Activated effector memory CD4-positive, alpha-beta T cell treated with anti-CD3 and anti-CD28 coated beads, Interleukin-2, amount 50 U/mL, for 16 hours (primary cell): ENCODE measurements at regions not wholly inside any gene's neighbourhood (a gene's known extent, or its start where the extent isn't known, plus 50 kb on each side); places are given as distances from the start of the nearest gene placed in this dataset.

Experiments used
- DNase-seq: peaks from one replicate; pipeline ENCODE4 v3.0.0-alpha.2; 2020

GRCh38 chr3:116849261-116849688 lies 139.7 kb downstream of the TUSC7 start:
- no peak for DNase-seq

GRCh38 chr3:116852803-116853202 lies 143.2 kb downstream of the TUSC7 start:
- no peak for DNase-seq

GRCh38 chr3:116863270-116863770 lies 153.7 kb downstream of the TUSC7 start:
- DNase-seq = no peak

- no peak for DNase-seq
Measured at GRCh38 chr3:116863822-116864589, 154.4 kb downstream of the TUSC7 start.

DNA sequence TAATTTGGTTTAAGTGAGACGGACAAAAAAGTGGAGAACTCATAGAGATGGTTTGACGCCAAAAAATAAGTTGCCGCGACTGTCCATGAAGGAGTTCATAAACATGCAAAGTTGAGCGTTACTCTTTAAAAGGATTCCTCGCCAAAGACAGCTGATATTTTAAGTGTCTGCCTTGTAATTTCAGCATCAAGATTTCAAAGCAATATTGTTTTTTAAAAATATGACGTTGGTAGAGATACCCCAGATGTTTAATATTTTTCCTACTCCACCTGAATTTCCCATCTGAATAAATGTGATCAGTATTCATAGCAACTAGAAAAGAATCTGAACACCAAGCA lies 155.0 kb downstream of the TUSC7 start:
- no peak for DNase-seq

GRCh38 chr3:116870379-116870778 lies 160.8 kb downstream of the TUSC7 start:
- DNase-seq = no peak

DNA sequence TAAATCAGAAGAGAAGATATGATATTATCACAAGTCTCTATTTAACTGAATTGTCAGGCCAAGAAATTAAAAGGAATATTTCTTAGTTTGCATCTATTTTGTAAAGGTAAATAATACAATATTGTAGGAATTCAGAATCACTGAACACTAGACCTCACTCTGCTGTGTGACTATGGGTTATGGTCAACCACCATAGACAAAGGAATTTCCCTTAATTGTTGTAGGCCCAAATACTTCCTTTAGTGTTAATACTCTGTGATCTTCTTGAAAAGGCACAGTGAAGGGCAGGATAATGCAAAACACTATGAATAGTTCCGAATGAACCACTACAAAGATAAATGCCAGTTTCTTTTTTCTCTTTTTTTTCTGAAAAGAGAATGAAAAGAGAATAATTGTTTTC lies 162.3 kb downstream of the TUSC7 start:
- DNase-seq = no peak

DNA sequence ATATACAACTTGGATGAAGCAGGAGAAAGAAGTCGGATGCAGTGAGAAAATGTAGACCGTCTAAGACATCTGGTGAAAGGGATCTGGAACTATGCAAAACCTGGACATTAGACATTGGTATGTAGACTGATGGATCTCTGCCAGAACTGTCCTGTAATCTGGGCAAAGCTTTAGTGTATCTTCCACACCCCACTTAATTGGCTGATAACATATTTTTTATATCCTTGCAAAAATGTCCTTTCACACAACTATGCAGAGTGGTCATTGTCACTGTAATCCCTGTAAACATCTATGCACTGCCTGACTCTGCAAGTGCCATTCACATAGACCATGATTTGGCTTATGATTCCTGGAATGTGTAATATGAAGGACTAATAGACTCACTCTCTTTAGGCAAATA lies 163.1 kb downstream of the TUSC7 start:
- no peak for DNase-seq

DNA sequence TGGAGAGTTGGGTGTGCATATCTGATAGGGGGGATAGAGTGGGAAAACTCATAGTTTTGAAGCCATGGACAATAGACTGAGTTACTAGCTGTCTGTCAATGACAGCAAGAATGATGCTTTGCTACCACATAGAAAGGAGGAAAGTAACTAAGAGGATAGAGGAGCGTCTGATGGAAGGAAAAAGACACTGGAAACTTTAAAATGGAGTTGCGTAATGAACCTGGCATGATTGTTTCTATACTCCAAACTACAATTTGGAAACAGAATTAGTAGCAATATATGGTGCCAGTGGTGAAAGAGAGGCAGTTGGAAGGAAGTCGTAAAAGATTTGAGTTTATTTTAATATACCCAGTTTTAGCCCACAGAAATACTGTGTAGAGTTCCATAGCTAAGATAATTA lies 163.6 kb downstream of the TUSC7 start:
- no peak for DNase-seq

- DNase-seq = no peak
Measured at GRCh38 chr3:116877968-116878367, 168.4 kb downstream of the TUSC7 start.

DNA sequence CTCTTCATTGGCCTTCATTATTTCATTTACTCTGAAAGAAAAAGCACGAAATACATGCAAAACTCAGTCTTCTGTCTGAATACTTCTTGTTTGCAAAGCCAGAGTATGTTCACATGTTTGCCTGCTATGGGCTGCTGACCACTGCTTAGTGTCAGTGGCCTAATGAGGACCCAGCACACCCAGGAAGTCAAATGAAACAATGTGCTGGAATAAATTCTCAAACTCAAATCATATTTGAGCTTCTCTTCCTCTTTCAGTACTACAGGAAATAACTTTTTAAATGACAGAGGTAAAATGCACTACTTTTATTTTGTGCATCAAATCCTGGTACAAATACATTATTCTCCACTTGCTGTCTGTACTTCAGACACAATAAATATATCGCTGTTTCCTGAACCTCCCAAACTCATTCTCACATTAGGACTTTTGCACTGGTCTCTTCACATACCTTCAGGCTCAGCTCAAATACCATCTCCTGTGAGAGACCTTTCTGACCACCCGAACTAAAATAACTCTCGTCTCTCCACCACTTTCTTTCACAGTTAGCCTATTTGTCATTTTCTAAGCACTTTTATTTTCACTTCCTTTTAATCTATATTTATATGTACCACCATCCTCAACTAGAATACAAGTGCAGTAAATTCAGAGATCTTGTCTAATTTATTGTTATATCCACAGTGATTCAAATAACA lies 176.8 kb downstream of the TUSC7 start:
- no peak for DNase-seq

- DNase-seq = no peak
Measured at GRCh38 chr3:116896116-116896515, 186.5 kb downstream of the TUSC7 start.

GRCh38 chr3:116897382-116897781 lies 187.8 kb downstream of the TUSC7 start:
- no peak for DNase-seq

DNA sequence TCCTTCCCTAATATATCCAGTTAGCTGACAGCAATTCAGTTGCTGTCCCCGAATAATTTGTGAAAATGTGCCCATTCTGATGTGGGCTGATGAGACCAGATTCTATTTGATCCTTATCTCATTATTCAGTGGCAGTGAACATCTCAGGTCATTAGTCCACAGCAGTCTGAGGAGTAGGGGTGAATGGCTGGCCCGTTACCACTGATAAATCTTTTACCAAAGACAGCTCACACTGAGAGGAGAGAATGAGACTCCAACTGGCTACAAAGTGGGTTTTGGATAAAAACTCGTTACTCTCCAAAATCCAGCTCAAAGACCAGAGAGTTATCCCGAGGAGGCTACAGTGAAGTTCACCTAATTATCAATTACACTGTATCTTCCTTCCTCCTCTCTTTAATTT lies 189.7 kb downstream of the TUSC7 start:
- DNase-seq = no peak

GRCh38 chr3:116905334-116905733 lies 195.8 kb downstream of the TUSC7 start:
- DNase-seq = no peak

GRCh38 chr3:116905794-116906193 lies 196.2 kb downstream of the TUSC7 start:
- DNase-seq = no peak

DNA sequence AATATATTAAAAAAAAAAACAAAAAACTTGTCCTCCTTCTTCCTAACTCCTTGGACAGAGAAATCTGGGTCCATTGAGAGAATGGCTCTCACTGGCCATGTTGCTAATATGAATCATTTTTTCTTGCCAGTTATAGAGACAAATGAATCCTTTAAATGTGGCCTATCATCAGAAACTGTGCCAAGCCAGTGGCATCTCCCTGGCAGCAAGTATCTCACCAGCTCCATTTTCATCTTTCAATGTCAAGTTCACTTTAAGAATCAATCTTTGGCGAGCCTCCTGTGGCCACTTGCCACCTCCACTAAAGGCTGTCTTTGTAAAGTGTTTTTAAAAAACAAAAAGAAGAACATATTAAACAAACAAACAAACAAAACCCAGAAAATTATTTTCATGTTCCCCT lies 202.5 kb downstream of the TUSC7 start:
- no peak for DNase-seq

DNA sequence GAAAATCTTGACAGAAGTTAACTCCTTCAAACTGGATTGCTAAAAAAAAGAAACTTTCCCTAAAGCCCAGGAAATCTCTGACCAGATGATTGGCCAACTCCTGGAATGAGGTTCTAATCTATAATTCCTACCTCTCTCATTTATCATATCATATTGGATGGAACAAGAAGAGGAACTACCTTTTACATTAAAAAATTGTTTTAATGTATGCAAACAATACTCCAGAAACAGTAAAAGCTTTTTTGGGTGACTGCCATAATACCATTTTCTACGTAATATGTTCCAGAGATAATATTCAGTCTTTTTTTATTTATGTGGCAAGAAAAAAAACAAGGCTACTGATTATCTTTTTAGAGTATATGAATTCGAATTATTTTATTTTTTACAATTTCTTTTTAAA lies 204.4 kb downstream of the TUSC7 start:
- no peak for DNase-seq

GRCh38 chr3:116916836-116917235 lies 207.3 kb downstream of the TUSC7 start:
- DNase-seq = no peak

DNA sequence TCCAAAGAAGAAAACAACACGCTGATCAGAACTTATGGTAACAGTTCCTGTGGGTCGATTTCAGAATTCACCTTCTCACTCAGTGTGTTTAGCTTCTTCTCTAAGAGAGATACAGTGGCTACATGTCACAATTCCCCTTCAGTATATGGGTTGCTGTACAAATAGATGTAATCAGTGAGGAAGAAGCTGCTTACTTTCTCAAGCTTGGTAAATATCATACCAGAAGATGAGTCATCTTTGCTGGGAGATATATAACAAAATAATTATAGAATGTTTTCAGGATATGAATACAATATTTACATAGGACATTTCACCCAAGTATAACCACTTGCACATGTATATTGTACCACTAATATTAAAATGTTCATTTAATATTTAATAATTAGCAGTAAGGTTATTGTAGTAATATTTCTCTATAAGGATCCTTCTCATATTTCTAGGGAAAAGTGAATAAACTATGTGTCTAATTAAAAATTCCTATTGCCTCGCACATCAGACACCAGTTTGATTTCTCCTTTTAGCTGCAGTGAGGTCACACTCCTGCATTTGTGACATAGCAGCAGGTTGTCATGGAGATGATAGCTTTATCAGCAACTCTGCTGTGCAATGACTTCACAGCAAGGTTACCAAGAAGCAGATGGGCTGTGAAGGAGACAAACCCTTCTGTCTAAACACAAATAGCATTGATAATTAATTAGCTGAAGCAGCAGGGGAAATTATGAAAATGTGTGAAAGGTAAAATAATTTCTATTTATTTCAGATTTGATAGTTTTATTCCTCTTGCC lies 211.4 kb downstream of the TUSC7 start:
- DNase-seq = no peak

- DNase-seq = no peak
Measured at GRCh38 chr3:116927918-116928317, 218.3 kb downstream of the TUSC7 start.

GRCh38 chr3:116929505-116930222 lies 220.1 kb downstream of the TUSC7 start:
- no peak for DNase-seq

DNA sequence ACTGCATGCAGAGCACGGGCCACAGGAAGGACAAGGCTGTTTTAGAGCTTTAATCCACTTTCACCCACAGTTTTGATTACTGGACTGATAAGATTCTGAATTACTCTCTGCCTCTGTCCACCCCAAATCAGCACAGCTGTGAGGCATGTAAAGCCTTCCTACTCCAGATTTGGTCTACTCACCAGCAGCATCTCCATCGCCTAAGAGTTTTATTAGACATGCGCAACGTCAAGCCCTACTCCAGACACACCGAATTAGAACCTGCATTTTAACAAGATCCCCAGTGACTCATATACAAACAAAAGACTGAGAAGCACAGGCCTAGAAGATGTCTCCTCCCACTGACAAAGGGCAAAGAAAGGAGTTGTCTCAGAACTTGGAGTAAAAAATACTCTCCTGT lies 221.2 kb downstream of the TUSC7 start:
- no peak for DNase-seq
